Caco-2 (cell line): ENCODE measurements at regions not wholly inside any gene's neighbourhood (a gene's known extent, or its start where the extent isn't known, plus 50 kb on each side); places are given as distances from the start of the nearest gene placed in this dataset.

Experiments
- BruUV-seq: library from RNA; stranded (reverse); fragments of 400-500 nt; replicated peaks from 2 replicates; lab custom pipeline; 2021; lab: Mats Ljungman, UMichigan
- CTCF ChIA-PET: fragments of 300-600 bp; sonication (Branson Sonifier 250); formaldehyde crosslinking; loops from one replicate; lab custom pipeline; 2022; ENCODE audit warnings: antibody characterized with exemption; lab: Charles Lee
- POLR2A ChIA-PET: fragments of 300-600 bp; sonication (Branson Sonifier 250); formaldehyde crosslinking; loops from one replicate; lab custom pipeline; 2022; ENCODE audit warnings: antibody characterized with exemption; lab: Charles Lee
- DNase-seq, 2 experiments: peaks; one replicate each; pipeline versions ENCODE4 v3.0.0 to v3.0.0-alpha.2; 2020 to 2022
- H3K27me3 ChIP-seq: replicated peaks from 2 replicates; pipeline ENCODE4 v1.6.0; 2011; ENCODE audit warnings: low read length; ENCODE audit not compliant: control insufficient read depth, insufficient read depth
- H3K36me3 ChIP-seq: 2 replicates; pipeline ENCODE4 v1.5.1; 2011; ENCODE audit warnings: low read length; ENCODE audit not compliant: control insufficient read depth, insufficient read depth
- H3K4me1 ChIP-seq: fragments of 250-450 bp; sonication (Bioruptor Pico); 2 replicates; pipeline ENCODE4 v1.5.1; 2020; ENCODE audit warnings: mild to moderate bottlenecking
- H3K4me3 ChIP-seq: 2 replicates; pipeline ENCODE4 v1.5.1; 2011; ENCODE audit warnings: low read depth, mild to moderate bottlenecking, control low read depth, low read length
- H3K9me3 ChIP-seq: fragments of 250-450 bp; sonication (Bioruptor Pico); 2 replicates; pipeline ENCODE4 v1.5.1; 2020; ENCODE audit warnings: mild to moderate bottlenecking, moderate library complexity
- H3K27ac Mint-ChIP-seq: one replicate; pipeline ENCODE4 v1.8.0; 2022; ENCODE audit warnings: mixed read lengths; ENCODE audit not compliant: unreplicated experiment
- H3K27me3 Mint-ChIP-seq: one replicate; pipeline ENCODE4 v1.8.0; 2022; ENCODE audit warnings: mixed read lengths; ENCODE audit not compliant: insufficient read depth, unreplicated experiment
- H3K36me3 Mint-ChIP-seq: one replicate; pipeline ENCODE4 v1.8.0; 2022; ENCODE audit warnings: mild to moderate bottlenecking, mixed read lengths; ENCODE audit not compliant: insufficient read depth, unreplicated experiment
- H3K4me1 Mint-ChIP-seq: one replicate; pipeline ENCODE4 v1.8.0; 2022; ENCODE audit warnings: low read depth, mixed read lengths; ENCODE audit not compliant: unreplicated experiment
- H3K4me3 Mint-ChIP-seq: one replicate; pipeline ENCODE4 v1.8.0; 2022; ENCODE audit warnings: mild to moderate bottlenecking, moderate library complexity, mixed read lengths; ENCODE audit not compliant: unreplicated experiment
- H3K9me3 Mint-ChIP-seq: one replicate; pipeline ENCODE4 v1.8.0; 2022; ENCODE audit warnings: mixed read lengths; ENCODE audit not compliant: unreplicated experiment
- CTCF ChIP-seq, 2 experiments: fragments of 200-600 bp in 1 of 2; IDR thresholded peaks; 1 replicate in 1 of 2; 2 replicates in 1 of 2; pipeline versions ENCODE4 v1.5.1 to v1.8.0; 2011 to 2022; ENCODE audit warnings: antibody characterized with exemption in 1 of 2, control low read depth in 1 of 2, inconsistent platforms in 1 of 2, low read depth in 1 of 2, low read length in 1 of 2, mild to moderate bottlenecking in 1 of 2, moderate library complexity in 1 of 2; ENCODE audit not compliant: insufficient read depth in 1 of 2, severe bottlenecking in 1 of 2, unreplicated experiment in 1 of 2
- intact Hi-C: fragments of 100-400 bp; cut with micrococcal nuclease; formaldehyde crosslinking; loops from one replicate; pipeline ENCODE4 v1.10.0; 2022; ENCODE audit not compliant: unreplicated experiment

DNA sequence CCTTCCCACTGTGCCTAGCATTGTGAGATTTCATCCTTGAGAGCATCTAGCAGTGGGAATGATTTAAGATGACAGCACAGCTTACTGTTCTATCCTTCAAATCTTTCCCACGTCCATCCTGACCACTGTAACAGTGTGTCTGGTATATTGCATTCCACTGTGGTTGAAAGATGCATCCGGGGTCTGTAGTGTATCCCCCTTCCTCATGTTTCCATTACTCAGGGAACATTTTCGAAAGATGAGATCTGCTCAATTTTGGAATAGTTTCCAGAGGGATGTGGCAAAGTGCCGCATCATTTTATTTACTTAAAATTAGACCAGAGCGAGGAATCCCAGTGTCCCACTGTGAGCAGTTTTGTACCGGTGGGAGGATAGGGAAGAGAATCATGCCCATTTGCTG lies 407.1 kb upstream of the PAPPA start:
- CTCF ChIA-PET = no interaction called here
- H3K27ac Mint-ChIP-seq = no peak overlapping the region
- POLR2A ChIA-PET = no interaction called here

GRCh38 chr9:115747731-115748130 lies 405.9 kb upstream of the PAPPA start:
- no peaks in the 10 kb centered on the region for H3K4me1 ChIP-seq
- no peaks in the 10 kb centered on the region for H3K36me3 ChIP-seq
- no peak overlapping the region for H3K27ac Mint-ChIP-seq
- ChIA-PET CTCF (no interaction called here), POLR2A (no interaction called here)
- BruUV-seq = no TSS peak
- no peaks in the 10 kb centered on the region for H3K36me3 Mint-ChIP-seq
- intact Hi-C loops = no loop called here
- no peak overlapping the region for H3K4me3 ChIP-seq
- TF ChIP-seq CTCF (IDR thresholded peaks at IDR 0.05; ENCODE audit: insufficient read depth in 1 of 2, low read depth in 1 of 2, low read length in 1 of 2, severe bottlenecking in 1 of 2, unreplicated experiment in 1 of 2) = no peak
- DNase-seq = no peak
- H3K9me3 Mint-ChIP-seq = no peaks in the 10 kb centered on the region
- H3K27me3 ChIP-seq = no peaks in the 10 kb centered on the region
- no peak overlapping the region for H3K4me3 Mint-ChIP-seq
- H3K4me1 Mint-ChIP-seq = no peaks in the 10 kb centered on the region
- no peaks in the 10 kb centered on the region for H3K9me3 ChIP-seq
- peaks cover 13% of the 10 kb centered on the region for H3K27me3 Mint-ChIP-seq

More for the DNA sequence above, 407.1 kb upstream of the PAPPA start:
- no peaks in the 10 kb centered on the region for H3K36me3 ChIP-seq
- BruUV-seq = no TSS peak
- H3K4me3 Mint-ChIP-seq = no peak overlapping the region
- H3K4me1 Mint-ChIP-seq = no peaks in the 10 kb centered on the region
- no peaks in the 10 kb centered on the region; the same call in 1 of the 2 replicates for H3K27me3 ChIP-seq
- TF ChIP-seq CTCF (IDR thresholded peaks at IDR 0.05; ENCODE audit: insufficient read depth in 1 of 2, low read depth in 1 of 2, low read length in 1 of 2, severe bottlenecking in 1 of 2, unreplicated experiment in 1 of 2) = no peak
- no peak for DNase-seq
- no peaks in the 10 kb centered on the region for H3K4me1 ChIP-seq
- no peaks in the 10 kb centered on the region for H3K36me3 Mint-ChIP-seq
- intact Hi-C loops = no loop called here
- no peaks in the 10 kb centered on the region for H3K9me3 Mint-ChIP-seq
- H3K27me3 Mint-ChIP-seq = peaks cover 13% of the 10 kb centered on the region
- H3K4me3 ChIP-seq = no peak overlapping the region
- H3K9me3 ChIP-seq = no peaks in the 10 kb centered on the region

GRCh38 chr9:115756736-115757135 lies 396.9 kb upstream of the PAPPA start:
- Histone ChIP-seq H3K4me1 (no peaks in the 10 kb centered on the region), H3K27me3 (no peaks in the 10 kb centered on the region), H3K36me3 (no peaks in the 10 kb centered on the region), H3K9me3 (no peaks in the 10 kb centered on the region), H3K4me3 (no peak overlapping the region)
- no peak overlapping the region for H3K27ac Mint-ChIP-seq
- no TSS peak for BruUV-seq
- ChIA-PET POLR2A (no interaction called here), CTCF (no interaction called here)
- H3K27me3 Mint-ChIP-seq = peaks cover 7% of the 10 kb centered on the region
- intact Hi-C loops = no loop called here
- H3K4me1 Mint-ChIP-seq = no peaks in the 10 kb centered on the region
- H3K9me3 Mint-ChIP-seq = no peaks in the 10 kb centered on the region
- no peaks in the 10 kb centered on the region for H3K36me3 Mint-ChIP-seq
- H3K4me3 Mint-ChIP-seq = no peak overlapping the region
- no peak for TF ChIP-seq CTCF (IDR thresholded peaks at IDR 0.05; ENCODE audit: insufficient read depth in 1 of 2, low read depth in 1 of 2, low read length in 1 of 2, severe bottlenecking in 1 of 2, unreplicated experiment in 1 of 2)
- no peak for DNase-seq
